ENCODE measurements at regions not wholly inside any gene's neighbourhood (a gene's known extent, or its start where the extent isn't known, plus 50 kb on each side); places are given as distances from the start of the nearest gene placed in this dataset.

DNA sequence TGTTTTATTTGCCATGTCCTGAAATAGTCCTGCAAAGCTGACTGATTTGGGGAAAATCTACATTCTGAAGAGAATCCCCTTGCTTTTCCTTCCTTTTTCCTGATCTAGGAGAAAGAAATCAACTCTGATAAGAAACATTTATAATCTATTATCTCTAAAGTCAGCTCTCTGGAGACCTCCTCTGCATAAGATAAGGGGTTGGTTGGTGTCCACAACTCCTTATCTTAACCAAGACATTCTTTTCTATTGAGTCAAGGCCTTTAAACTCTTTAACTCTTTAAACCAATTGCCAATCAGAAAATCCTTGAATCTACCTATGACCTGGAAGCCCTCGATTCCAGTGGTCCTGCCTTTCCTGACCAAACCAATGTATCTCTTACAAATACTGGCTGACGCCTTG lies 373.6 kb upstream of the RASGEF1B start:
- DNase-seq (ENCODE audit: extremely low spot score, insufficient read length, low read depth) = no peak
- no peak for FAIRE-seq

DNA sequence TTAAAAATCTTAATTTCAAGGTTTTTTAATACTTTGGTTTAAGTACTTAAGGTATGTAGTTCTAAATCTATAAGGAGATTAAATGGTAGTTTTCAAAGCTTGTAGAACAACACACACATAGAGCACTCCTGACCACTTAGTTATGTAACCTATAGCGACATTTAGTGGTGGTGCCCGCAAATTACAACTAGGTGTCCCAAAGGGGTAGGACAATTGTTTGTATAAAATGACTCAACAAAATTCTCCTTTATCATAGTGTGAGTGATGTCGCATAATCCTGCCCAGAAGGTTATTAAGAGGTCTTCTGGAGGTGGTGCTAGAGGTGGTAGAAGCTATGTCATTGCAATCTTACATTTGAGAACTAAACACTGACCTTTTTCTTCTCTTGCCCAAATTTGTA lies 373.0 kb upstream of the RASGEF1B start:
- FAIRE-seq = peak; percentile 75
- peak; percentile 26 for DNase-seq (ENCODE audit: extremely low spot score, insufficient read length, low read depth)

DNA sequence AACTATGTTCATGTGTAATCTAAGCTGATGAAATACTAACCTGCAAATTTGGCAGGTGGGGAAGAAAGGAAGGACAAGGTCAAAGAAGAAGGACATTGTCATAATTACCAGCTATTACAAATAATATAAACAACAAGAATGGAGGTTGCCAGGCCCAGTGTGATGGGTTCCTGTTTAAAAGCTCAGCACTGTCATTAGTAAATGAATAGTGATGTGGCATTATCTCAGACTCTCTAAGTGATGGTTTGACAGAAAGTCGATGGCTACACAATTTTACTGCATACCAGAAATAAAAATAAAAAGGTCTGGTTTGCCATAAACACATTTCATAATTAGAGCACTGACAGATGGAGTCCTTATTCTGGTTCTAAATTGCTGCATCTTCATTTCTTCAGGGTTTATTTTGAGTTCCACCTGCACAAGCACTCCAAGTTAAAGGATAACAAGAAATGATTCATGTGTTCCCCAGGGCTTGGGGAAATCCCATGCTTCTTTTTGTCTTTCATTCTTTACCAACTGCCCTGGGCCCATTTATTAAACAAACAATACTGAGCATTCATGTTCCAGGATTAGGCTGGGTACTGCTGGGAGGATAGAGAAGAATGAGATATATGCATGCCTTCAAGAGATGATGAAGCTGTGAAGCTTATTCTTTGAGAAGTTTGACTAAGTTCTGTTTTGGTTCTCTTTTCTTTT lies 367.8 kb upstream of the RASGEF1B start:
- FAIRE-seq (no peak), DNase-seq (ENCODE audit: extremely low spot score, insufficient read length, low read depth) (no peak)

DNA sequence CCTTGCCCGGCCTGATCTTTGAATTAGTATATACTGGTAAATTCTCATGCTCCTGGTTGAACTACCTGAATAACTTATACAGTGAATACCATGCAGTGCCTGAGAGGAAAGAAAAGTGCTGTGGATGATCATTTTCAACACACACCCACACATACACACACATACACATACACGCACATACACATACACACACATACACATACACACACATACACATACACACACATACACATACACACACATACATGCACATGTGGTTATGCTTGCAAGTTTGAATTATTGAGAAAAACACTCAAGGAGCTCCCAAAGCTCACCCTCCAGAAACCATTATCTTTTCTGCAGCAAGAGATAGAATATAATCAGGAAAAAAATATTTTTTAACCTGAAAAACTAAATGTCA lies 366.9 kb upstream of the RASGEF1B start:
- FAIRE-seq = no peak

DNA sequence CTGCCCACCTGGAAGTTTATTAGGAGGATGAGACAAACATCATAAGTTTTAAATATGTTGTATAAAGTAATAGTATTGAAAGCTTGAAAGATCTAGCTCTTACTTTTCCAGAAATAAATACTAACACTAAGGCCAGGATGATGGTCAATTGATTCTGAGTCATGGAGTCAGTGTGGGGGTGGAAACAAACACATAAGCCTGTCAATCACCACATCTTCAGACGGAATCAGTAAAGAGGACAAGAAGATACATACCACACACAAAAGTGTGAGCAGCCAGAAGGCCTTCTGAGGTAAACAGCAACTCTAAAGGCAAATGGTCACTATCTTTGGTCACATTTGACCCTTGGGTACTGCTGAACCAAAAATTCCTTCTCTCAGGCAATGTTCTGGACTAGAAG lies 365.0 kb upstream of the RASGEF1B start:
- FAIRE-seq (no peak), DNase-seq (ENCODE audit: extremely low spot score, insufficient read length, low read depth) (no peak)

More for the DNA sequence above, 366.9 kb upstream of the RASGEF1B start:
- no peak for DNase-seq (ENCODE audit: extremely low spot score, insufficient read length, low read depth)

GRCh38 chr4:81833576-81833975 lies 361.9 kb upstream of the RASGEF1B start:
- FAIRE-seq (no peak), DNase-seq (ENCODE audit: extremely low spot score, insufficient read length, low read depth) (no peak)

- DNase-seq (ENCODE audit: extremely low spot score, insufficient read length, low read depth) = no peak
- no peak for FAIRE-seq
Observed at GRCh38 chr4:81828991-81829390, 357.3 kb upstream of the RASGEF1B start.

- peak; percentile 48 for FAIRE-seq
Observed at GRCh38 chr4:81827577-81828202, 356.0 kb upstream of the RASGEF1B start.

GRCh38 chr4:81826817-81827424 lies 355.2 kb upstream of the RASGEF1B start:
- no peak for FAIRE-seq

More at GRCh38 chr4:81827577-81828202, 356.0 kb upstream of the RASGEF1B start:
- DNase-seq (ENCODE audit: extremely low spot score, insufficient read length, low read depth) = no peak

GRCh38 chr4:81826335-81826734 lies 354.6 kb upstream of the RASGEF1B start:
- no peak for DNase-seq (ENCODE audit: extremely low spot score, insufficient read length, low read depth)
- no peak for FAIRE-seq

More at GRCh38 chr4:81826817-81827424, 355.2 kb upstream of the RASGEF1B start:
- no peak for DNase-seq (ENCODE audit: extremely low spot score, insufficient read length, low read depth)

DNA sequence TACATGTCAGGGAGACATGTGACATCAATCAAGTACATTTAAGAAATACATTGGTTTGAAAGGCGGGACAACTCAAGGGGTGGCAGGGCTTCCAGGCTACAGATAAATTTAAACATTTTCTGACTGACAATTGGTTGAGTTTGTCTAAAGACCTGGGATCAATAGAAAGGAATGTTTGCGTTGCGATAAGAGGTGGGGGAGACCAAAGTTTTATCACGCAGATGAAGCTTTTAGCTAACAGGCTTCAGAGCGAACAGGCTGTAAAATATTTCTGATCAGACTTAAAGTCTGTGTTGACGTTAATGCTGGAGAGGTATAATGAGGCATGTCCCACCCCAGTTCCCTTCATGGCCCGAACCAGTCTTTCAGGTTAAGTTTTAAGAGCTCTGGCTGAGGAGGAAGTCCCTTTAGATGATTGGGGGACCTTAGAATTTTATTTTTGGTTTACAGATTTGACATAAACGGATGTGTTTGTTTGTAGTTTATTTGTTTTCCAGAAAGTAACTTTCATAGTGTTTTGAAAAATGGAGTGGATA lies 346.7 kb upstream of the RASGEF1B start:
- FAIRE-seq = no peak
- no peak for DNase-seq (ENCODE audit: extremely low spot score, insufficient read length, low read depth)

DNA sequence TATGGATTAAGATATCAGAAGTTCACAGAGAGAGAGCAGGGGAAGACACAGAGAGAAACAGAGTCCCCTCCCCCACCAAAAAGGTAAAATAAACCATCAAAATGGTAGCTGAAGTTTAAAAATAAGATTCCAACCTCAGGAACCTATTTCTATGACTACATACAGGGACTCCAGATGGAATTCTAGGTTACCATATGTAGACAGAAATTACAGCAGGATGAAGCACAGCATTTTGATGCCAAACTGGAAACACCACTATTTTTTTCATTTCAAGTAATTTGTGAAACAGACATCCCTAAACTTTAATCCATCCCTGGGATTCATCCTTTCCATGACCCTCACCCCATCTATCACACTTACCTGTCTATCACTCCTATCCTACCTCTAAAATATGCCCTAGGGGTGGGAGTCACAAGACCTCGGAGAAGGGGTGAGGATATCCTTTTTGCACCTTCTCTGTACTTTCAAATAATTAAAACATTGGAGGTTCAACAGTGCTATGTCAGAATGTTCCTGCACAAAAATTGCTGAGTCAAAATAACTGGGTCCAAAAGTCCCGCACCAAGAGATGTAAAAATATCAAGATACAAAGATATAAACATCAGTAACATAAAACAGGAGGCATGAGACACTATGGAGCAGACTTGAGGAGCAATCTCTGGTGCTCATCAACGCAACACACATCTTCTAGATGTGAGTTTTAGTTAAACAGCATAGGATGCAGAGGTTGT lies 344.5 kb upstream of the RASGEF1B start:
- no peak for DNase-seq (ENCODE audit: extremely low spot score, insufficient read length, low read depth)
- no peak for FAIRE-seq

- FAIRE-seq = no peak
- no peak for DNase-seq (ENCODE audit: extremely low spot score, insufficient read length, low read depth)
Observed at GRCh38 chr4:81814987-81815541, 343.4 kb upstream of the RASGEF1B start.

DNA sequence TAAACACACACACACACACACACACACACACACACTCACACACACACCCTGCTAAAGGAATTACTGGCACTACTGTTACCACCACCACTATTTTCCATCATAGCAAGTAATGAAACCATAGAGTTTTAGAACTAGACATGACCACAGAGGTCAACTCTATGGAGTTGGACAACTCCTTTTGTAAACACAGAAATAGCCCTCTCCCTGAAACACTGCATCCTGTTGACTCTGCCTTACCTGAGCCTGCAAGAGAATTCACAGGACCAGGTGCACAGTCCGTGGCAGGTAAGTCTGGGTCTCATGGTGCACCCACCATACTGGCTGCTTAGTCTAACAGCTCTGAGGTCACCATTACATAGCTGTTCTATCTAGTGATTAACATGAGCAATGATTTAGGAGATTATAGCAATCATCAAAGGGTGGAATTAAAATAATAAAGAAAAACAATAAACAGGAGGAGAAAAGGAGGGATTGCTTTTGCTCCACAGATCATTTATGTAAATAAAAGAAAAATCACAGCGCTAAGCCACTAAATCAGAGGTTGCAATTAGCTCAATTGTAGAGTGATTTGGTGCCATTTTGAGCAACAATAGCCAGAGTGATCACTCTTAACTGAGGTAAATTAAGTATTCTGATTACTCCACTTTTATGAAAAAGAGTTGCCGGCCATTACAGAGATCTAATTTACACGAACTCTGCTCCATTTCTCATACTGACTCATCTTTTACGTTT lies 340.0 kb upstream of the RASGEF1B start:
- no peak for FAIRE-seq
- no peak for DNase-seq (ENCODE audit: extremely low spot score, insufficient read length, low read depth)

- FAIRE-seq (no peak), DNase-seq (ENCODE audit: extremely low spot score, insufficient read length, low read depth) (no peak)
Observed at GRCh38 chr4:81808011-81808672, 336.4 kb upstream of the RASGEF1B start.

- FAIRE-seq (no peak), DNase-seq (ENCODE audit: extremely low spot score, insufficient read length, low read depth) (no peak)
Observed at GRCh38 chr4:81807386-81807785, 335.7 kb upstream of the RASGEF1B start.

GRCh38 chr4:81806485-81806884 lies 334.8 kb upstream of the RASGEF1B start:
- DNase-seq (ENCODE audit: extremely low spot score, insufficient read length, low read depth) (no peak), FAIRE-seq (no peak)

- no peak for FAIRE-seq
- no peak for DNase-seq (ENCODE audit: extremely low spot score, insufficient read length, low read depth)
Observed at GRCh38 chr4:81804849-81805248, 333.1 kb upstream of the RASGEF1B start.

- DNase-seq (ENCODE audit: extremely low spot score, insufficient read length, low read depth) = no peak
- FAIRE-seq = no peak
Observed at GRCh38 chr4:81802285-81802846, 330.7 kb upstream of the RASGEF1B start.

All from GM18507 (cell line).